Stomach (tissue), 4 donors: ENCODE measurements at regions not wholly inside any gene's neighbourhood (a gene's known extent, or its start where the extent isn't known, plus 50 kb on each side); places are given as distances from the start of the nearest gene placed in this dataset.

Experiments
- EP300 ChIP-seq: sonication (generic); formaldehyde crosslinking; IDR thresholded peaks from one replicate; pipeline ENCODE4 v1.6.1; 2017; ENCODE audit warnings: antibody characterized with exemption
- POLR2A ChIP-seq, 4 donors: fragments of 450-650 bp; IDR thresholded peaks; one replicate each; pipeline ENCODE4 v1.6.1; 2016; ENCODE audit warnings: antibody characterized with exemption in 4 of 4, control low read depth in 2 of 4, mild to moderate bottlenecking in 1 of 4, moderate library complexity in 1 of 4
- TF ChIP-seq, protein P1 (sequence below), 7 experiments: fragments of 450-650 bp in 4 of 7; fragments of 200-600 bp in 3 of 7; sonication (generic) in 3 of 7; IDR thresholded peaks; one replicate each; pipeline ENCODE4 v1.5.1; 2016 to 2019; ENCODE audit warnings: antibody characterized with exemption in 7 of 7, control low read depth in 2 of 7, mild to moderate bottlenecking in 1 of 7

DNA sequence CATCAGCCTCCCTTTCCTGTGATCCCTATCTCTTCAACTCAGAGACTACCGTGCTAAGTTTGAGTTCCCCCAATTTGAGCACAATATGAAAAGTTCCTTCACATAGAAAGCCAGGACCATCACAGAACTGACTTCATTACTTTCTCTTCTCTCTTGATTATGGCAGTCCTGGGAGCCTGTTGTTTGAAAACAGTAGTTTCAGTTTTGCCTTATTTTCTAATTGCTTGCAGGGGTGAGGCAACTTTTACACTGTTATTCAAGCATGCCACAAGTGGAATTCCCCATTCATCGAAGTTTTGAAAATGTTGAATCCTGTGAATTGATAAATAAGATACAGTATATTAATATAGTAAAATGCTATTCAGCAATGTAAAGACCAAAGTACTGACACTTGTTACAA is 569.7 kb upstream of the MARCKS start:
- TF ChIP-seq, protein P1, sequence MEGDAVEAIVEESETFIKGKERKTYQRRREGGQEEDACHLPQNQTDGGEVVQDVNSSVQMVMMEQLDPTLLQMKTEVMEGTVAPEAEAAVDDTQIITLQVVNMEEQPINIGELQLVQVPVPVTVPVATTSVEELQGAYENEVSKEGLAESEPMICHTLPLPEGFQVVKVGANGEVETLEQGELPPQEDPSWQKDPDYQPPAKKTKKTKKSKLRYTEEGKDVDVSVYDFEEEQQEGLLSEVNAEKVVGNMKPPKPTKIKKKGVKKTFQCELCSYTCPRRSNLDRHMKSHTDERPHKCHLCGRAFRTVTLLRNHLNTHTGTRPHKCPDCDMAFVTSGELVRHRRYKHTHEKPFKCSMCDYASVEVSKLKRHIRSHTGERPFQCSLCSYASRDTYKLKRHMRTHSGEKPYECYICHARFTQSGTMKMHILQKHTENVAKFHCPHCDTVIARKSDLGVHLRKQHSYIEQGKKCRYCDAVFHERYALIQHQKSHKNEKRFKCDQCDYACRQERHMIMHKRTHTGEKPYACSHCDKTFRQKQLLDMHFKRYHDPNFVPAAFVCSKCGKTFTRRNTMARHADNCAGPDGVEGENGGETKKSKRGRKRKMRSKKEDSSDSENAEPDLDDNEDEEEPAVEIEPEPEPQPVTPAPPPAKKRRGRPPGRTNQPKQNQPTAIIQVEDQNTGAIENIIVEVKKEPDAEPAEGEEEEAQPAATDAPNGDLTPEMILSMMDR (IDR thresholded peaks at IDR 0.05) = no peak
- TF ChIP-seq POLR2A (IDR thresholded peaks at IDR 0.05) = no peak
- no peak for TF ChIP-seq EP300
